Upper lobe of right lung (tissue), 1 donor: ENCODE measurements at regions not wholly inside any gene's neighbourhood (a gene's known extent, or its start where the extent isn't known, plus 50 kb on each side); places are given as distances from the start of the nearest gene placed in this dataset.

Experiments used
- ATAC-seq: fragments of 200-7000 bp; cut with Tn5 transposase; one replicate; pipeline ENCODE4 v1.9.1; 2020; ENCODE audit warnings: mild to moderate bottlenecking, moderate library complexity
- DNase-seq: peaks from one replicate; pipeline ENCODE4 v3.0.0-alpha.2; 2020
- H3K27ac ChIP-seq: fragments of 200-600 bp; one replicate; pipeline ENCODE4 v1.8.0; 2022
- H3K27me3 ChIP-seq: fragments of 200-600 bp; one replicate; pipeline ENCODE4 v1.8.0; 2022; ENCODE audit warnings: mild to moderate bottlenecking
- H3K36me3 ChIP-seq: fragments of 200-600 bp; one replicate; pipeline ENCODE4 v1.8.0; 2022
- H3K4me1 ChIP-seq: fragments of 200-600 bp; one replicate; pipeline ENCODE4 v1.8.0; 2022
- H3K4me3 ChIP-seq: fragments of 200-600 bp; one replicate; pipeline ENCODE4 v1.8.0; 2022; ENCODE audit warnings: mild to moderate bottlenecking
- H3K9me3 ChIP-seq: fragments of 200-600 bp; one replicate; pipeline ENCODE4 v1.8.0; 2022
- CTCF ChIP-seq: fragments of 200-600 bp; IDR thresholded peaks from one replicate; pipeline ENCODE4 v1.8.0; 2022; ENCODE audit warnings: antibody characterized with exemption
- intact Hi-C: fragments of 100-400 bp; cut with DNase I; formaldehyde crosslinking; loops from one replicate; pipeline ENCODE4 v1.11.0; 2022
- donor health status: DM: no; HTN: yes; CAD: no; lungs with severe emphysema.

- peak; percentile 76 for DNase-seq
- Histone ChIP-seq H3K36me3 (no peaks in the 10 kb centered on the region), H3K9me3 (no peaks in the 10 kb centered on the region), H3K27me3 (peaks cover 5% of the 10 kb centered on the region), H3K4me3 (peak overlapping the region; percentile 32), H3K4me1 (no peaks in the 10 kb centered on the region), H3K27ac (no peak overlapping the region)
- peak; percentile 46 for TF ChIP-seq CTCF
- peak; percentile 91 for ATAC-seq
- intact Hi-C loops, result no loop called here
These were observed 146.2 kb upstream of the ECI2 start for GRCh38 chr6:4281341-4282293.

- H3K27ac ChIP-seq, result no peak overlapping the region
- ATAC-seq, result peak; percentile 65
- no peaks in the 10 kb centered on the region for H3K36me3 ChIP-seq
- H3K9me3 ChIP-seq, result no peaks in the 10 kb centered on the region
- no peaks in the 10 kb centered on the region for H3K4me1 ChIP-seq
- H3K4me3 ChIP-seq, result no peak overlapping the region
- TF ChIP-seq CTCF, result no peak
- DNase-seq, result no peak
- H3K27me3 ChIP-seq, result peaks cover 5% of the 10 kb centered on the region
- intact Hi-C loops, result no loop called here
These were observed 145.3 kb upstream of the ECI2 start for GRCh38 chr6:4280707-4281106.

- Histone ChIP-seq H3K4me1 (no peaks in the 10 kb centered on the region), H3K4me3 (no peak overlapping the region), H3K36me3 (no peaks in the 10 kb centered on the region), H3K27ac (no peak overlapping the region), H3K9me3 (no peaks in the 10 kb centered on the region), H3K27me3 (peaks cover 5% of the 10 kb centered on the region)
- DNase-seq (no peak), ATAC-seq (no peak)
- intact Hi-C loops, result no loop called here
- TF ChIP-seq CTCF, result no peak
These were observed 144.7 kb upstream of the ECI2 start for GRCh38 chr6:4280031-4280430.

- TF ChIP-seq CTCF, result no peak
- Histone ChIP-seq H3K27me3 (no peaks in the 10 kb centered on the region), H3K27ac (no peak overlapping the region), H3K9me3 (no peaks in the 10 kb centered on the region), H3K36me3 (no peaks in the 10 kb centered on the region), H3K4me1 (no peaks in the 10 kb centered on the region), H3K4me3 (no peak overlapping the region)
- intact Hi-C loops, result no loop called here
- ATAC-seq (no peak), DNase-seq (no peak)
These were observed 139.2 kb upstream of the ECI2 start for GRCh38 chr6:4274382-4275082.

- Histone ChIP-seq H3K36me3 (no peaks in the 10 kb centered on the region), H3K9me3 (no peaks in the 10 kb centered on the region), H3K4me1 (no peaks in the 10 kb centered on the region), H3K27ac (no peak overlapping the region), H3K4me3 (no peak overlapping the region), H3K27me3 (no peaks in the 10 kb centered on the region)
- TF ChIP-seq CTCF, result no peak
- DNase-seq (no peak), ATAC-seq (no peak)
- intact Hi-C loops, result no loop called here
These were observed 137.6 kb upstream of the ECI2 start for GRCh38 chr6:4272996-4273395.
